PFSK-1 (cell line): ENCODE measurements at regions not wholly inside any gene's neighbourhood (a gene's known extent, or its start where the extent isn't known, plus 50 kb on each side); places are given as distances from the start of the nearest gene placed in this dataset.

ENCODE experiments used
- FOXP2 ChIP-seq: optimal IDR thresholded peaks from 2 replicates; pipeline ENCODE3; 2011; ENCODE audit warnings: borderline replicate concordance, control low read depth, inconsistent platforms; ENCODE audit not compliant: insufficient read depth; ENCODE audit errors: extremely low read length, extremely low read depth
- POLR2AphosphoS5 ChIP-seq: IDR thresholded peaks from 2 replicates; pipeline ENCODE4 v1.6.1; 2012; ENCODE audit warnings: low read depth, mild to moderate bottlenecking, control low read depth, low read length, moderate library complexity
- REST ChIP-seq, 2 experiments: IDR thresholded peaks; 2 replicates each; pipeline versions ENCODE4 v1.6.1 to v1.8.0; 2011 to 2012; ENCODE audit warnings: low read depth in 2 of 2, low read length in 2 of 2, control low read depth in 1 of 2, inconsistent platforms in 1 of 2, mild to moderate bottlenecking in 1 of 2, moderate library complexity in 1 of 2; ENCODE audit not compliant: insufficient read depth in 1 of 2
- SIN3A ChIP-seq: IDR thresholded peaks from 2 replicates; pipeline ENCODE4 v1.6.1; 2012; ENCODE audit warnings: mild to moderate bottlenecking, low read length, moderate library complexity, borderline replicate concordance; ENCODE audit not compliant: insufficient read depth
- TAF1 ChIP-seq: IDR thresholded peaks from 2 replicates; pipeline ENCODE4 v1.6.1; 2012; ENCODE audit warnings: low read length, control low read depth, borderline replicate concordance; ENCODE audit not compliant: insufficient read depth

GRCh38 chr7:156100086-156100485 is 287.8 kb upstream of the SHH start:
- no peak for TF ChIP-seq REST (IDR thresholded peaks at IDR 0.05; ENCODE audit: insufficient read depth in 1 of 2, low read depth in 2 of 2, low read length in 2 of 2)
- TF ChIP-seq TAF1: no peak
- TF ChIP-seq POLR2AphosphoS5: no peak
- TF ChIP-seq SIN3A: no peak
- no peak for TF ChIP-seq FOXP2

DNA sequence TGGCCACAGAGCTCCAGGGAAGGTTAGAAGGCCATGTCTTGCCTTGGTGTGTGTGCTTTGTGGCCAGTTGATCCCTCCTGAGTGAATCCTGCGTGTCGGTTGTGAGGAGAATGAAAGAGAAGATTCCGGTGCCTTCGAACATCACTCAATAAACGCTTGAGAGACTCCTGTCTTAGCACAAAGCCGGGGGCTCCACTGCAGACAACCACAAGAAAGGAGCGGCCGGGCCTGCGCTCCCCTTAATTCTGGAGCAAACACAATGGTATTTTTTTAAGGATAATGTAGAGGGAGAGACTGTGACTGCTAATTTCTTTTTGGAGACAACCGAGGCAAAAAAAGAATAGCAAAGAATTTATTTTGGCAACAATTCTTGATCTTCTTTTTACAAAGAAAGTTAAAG is 286.8 kb upstream of the SHH start:
- no peak for TF ChIP-seq TAF1
- TF ChIP-seq POLR2AphosphoS5: no peak
- no peak for TF ChIP-seq REST (IDR thresholded peaks at IDR 0.05; ENCODE audit: insufficient read depth in 1 of 2, low read depth in 2 of 2, low read length in 2 of 2)

DNA sequence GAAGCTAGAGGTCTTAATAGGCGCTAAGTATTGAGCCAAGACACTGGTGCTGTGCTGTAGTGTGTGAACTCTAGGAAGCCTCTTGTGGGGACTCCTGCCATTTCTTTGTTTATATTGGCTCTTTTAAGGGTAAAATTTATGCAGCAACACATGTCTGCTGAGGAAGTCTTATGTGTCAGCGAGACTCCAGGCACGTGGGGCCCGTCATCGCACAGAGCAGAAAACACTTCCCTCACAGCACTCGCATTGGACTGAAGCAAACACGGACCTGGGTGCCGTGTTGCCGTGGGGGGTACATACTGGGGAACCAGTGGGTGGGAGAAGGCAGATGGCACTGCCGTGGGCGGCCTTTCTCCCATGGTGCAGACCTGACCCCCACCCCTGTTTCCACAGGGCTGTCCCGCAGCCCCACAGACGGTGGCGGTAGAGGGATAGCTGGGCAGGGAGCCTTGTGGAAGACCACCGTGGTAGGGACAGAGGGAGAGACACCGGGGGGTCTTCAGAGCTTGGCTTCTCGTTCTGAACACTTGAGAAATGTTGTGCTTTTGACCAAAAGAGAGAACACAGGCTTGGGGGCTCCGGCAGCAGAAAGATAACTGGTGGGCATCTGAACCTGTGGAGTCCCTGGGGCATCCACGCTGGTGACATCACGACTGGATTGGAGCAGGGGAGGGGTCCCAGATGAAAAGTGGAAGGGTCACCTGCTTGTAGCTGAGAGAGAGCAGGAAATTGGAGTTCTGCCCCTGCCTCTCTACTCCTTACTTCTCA is 284.7 kb upstream of the SHH start:
- TF ChIP-seq TAF1 (no peak), FOXP2 (no peak), REST (IDR thresholded peaks at IDR 0.05; ENCODE audit: insufficient read depth in 1 of 2, low read depth in 2 of 2, low read length in 2 of 2) (no peak), SIN3A (no peak), POLR2AphosphoS5 (no peak)

DNA sequence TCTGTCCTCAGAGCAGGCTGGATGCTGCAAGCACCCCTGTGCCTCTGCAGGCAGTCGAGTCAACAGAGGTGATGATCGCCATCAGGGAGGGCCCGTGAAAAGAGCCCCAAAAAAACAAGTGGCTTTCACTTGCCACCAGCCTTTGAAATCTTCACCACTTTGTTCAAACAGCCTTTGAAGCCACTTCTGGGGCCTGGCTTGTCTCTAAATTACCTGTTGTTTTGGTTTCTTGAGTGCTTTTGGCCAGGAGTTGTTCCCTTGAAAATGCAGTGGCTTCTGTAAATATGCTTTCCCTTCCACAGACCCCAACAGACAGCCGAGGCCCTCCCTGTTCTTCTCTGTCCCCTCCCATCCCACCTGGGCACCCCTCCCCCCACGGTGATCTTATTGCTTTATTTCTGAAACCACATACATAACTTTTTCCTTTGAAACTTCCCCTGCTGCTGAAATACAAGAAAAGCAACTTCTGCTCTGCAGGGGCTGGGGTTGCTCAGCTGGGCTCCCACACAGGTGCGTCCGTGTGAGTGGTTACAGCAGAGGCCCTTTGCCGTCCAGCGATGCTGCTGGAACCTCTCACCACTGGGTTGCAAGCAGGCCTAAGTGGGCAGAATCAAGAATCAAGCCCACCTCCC is 283.8 kb upstream of the SHH start:
- TF ChIP-seq TAF1 (no peak), FOXP2 (no peak), REST (IDR thresholded peaks at IDR 0.05; ENCODE audit: insufficient read depth in 1 of 2, low read depth in 2 of 2, low read length in 2 of 2) (no peak), POLR2AphosphoS5 (no peak), SIN3A (no peak)
